ENCODE measurements at regions not wholly inside any gene's neighbourhood (a gene's known extent, or its start where the extent isn't known, plus 50 kb on each side); places are given as distances from the start of the nearest gene placed in this dataset.

DNA sequence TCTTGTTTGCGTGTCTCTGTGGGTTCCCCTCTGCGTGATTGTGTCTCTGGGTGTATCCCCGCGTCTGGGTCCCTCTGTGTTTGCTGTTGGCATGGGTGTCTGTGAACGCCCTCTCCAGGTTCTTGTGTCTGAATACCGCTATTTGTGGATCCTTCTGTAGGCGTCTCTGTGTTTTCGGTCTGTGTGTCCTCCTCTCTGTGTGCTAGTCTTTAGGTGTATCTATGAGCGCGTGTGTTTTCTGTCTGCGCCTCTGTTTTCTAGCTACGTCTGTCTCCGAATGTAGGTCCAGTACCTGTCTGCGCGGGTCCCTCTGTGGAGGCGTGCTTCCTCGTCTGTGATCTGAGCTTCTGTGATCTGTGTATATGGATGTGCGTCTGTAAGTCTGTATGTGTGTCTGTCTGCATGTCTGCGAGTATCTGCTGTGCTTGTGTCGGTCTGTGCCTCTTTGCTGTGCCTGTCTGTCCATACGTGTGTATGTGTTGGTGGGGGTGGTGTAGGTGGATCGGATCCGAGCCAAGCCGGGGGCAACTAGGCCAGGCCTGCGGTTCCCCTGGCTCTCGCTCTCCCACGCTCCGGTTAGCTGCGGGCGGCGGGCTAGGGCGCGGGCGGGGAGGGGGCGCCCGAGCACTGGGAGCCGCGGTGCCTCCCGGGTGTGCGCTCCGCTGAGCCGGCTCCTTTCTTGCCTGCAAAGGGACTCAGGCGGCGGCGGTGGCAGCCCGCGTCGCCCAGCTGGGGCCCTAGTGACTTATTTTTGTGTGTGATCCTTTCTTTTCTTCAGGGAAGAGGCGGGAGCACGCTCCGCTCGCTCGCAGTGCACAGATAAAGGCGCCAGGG lies 105.3 kb upstream of the E2F8 start:
- TF ChIP-seq, protein P1, sequence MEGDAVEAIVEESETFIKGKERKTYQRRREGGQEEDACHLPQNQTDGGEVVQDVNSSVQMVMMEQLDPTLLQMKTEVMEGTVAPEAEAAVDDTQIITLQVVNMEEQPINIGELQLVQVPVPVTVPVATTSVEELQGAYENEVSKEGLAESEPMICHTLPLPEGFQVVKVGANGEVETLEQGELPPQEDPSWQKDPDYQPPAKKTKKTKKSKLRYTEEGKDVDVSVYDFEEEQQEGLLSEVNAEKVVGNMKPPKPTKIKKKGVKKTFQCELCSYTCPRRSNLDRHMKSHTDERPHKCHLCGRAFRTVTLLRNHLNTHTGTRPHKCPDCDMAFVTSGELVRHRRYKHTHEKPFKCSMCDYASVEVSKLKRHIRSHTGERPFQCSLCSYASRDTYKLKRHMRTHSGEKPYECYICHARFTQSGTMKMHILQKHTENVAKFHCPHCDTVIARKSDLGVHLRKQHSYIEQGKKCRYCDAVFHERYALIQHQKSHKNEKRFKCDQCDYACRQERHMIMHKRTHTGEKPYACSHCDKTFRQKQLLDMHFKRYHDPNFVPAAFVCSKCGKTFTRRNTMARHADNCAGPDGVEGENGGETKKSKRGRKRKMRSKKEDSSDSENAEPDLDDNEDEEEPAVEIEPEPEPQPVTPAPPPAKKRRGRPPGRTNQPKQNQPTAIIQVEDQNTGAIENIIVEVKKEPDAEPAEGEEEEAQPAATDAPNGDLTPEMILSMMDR (IDR thresholded peaks at IDR 0.05) = no peak
- TF ChIP-seq SIN3A (IDR thresholded peaks at IDR 0.05; ENCODE audit: borderline replicate concordance, insufficient read depth, low read depth, low read length) = no peak
- no peak for TF ChIP-seq POLR2AphosphoS5 (IDR thresholded peaks at IDR 0.05; ENCODE audit: low read depth, low read length)
